Esophagus squamous epithelium (tissue), 4 donors: ENCODE measurements at regions not wholly inside any gene's neighbourhood (a gene's known extent, or its start where the extent isn't known, plus 50 kb on each side); places are given as distances from the start of the nearest gene placed in this dataset.

Source experiments
- CTCF ChIP-seq, 6 experiments: fragments of 450-650 bp in 4 of 6; fragments of 200-600 bp in 2 of 6; sonication (generic) in 2 of 6; IDR thresholded peaks; one replicate each; pipeline ENCODE4 v1.5.1; 2016 to 2019; ENCODE audit warnings: antibody characterized with exemption in 6 of 6, mild to moderate bottlenecking in 4 of 6, moderate library complexity in 4 of 6
- POLR2A ChIP-seq, 4 donors: fragments of 450-650 bp; IDR thresholded peaks; one replicate each; pipeline ENCODE4 v1.6.1; 2017; ENCODE audit warnings: antibody characterized with exemption in 4 of 4, mild to moderate bottlenecking in 4 of 4, moderate library complexity in 3 of 4

GRCh38 chr2:43078301-43078700 is 148.1 kb downstream of the ZFP36L2 start:
- no peak for TF ChIP-seq POLR2A (IDR thresholded peaks at IDR 0.05)
- TF ChIP-seq CTCF (IDR thresholded peaks at IDR 0.05), result no peak
